AG04449 (cell line): ENCODE measurements at regions not wholly inside any gene's neighbourhood (a gene's known extent, or its start where the extent isn't known, plus 50 kb on each side); places are given as distances from the start of the nearest gene placed in this dataset.

Experiments
- CTCF ChIA-PET: fragments of 350-600 bp; formaldehyde crosslinking; extraction: SDS; loops from one replicate; lab custom pipeline; 2021; ENCODE audit warnings: antibody characterized with exemption; lab: Yijun Ruan, JAX
- POLR2A ChIA-PET: fragments of 400-600, 350-600 bp; formaldehyde crosslinking; extraction: SDS; loops from one replicate; lab custom pipeline; 2020; ENCODE audit warnings: antibody characterized with exemption, inconsistent platforms; lab: Yijun Ruan, JAX
- DNase-seq: peaks from one replicate; pipeline ENCODE4 v3.0.0-alpha.2; 2010; ENCODE audit warnings: low read depth, low spot score
- H3K4me3 ChIP-seq: 2 replicates; pipeline ENCODE4 v1.5.1; 2011; ENCODE audit warnings: low read depth, mild to moderate bottlenecking, control low read depth, low read length
- CTCF ChIP-seq: IDR thresholded peaks from one replicate; pipeline ENCODE4 v1.5.1; 2011; ENCODE audit warnings: mild to moderate bottlenecking, moderate library complexity, low read length, control low read depth, inconsistent platforms; ENCODE audit not compliant: insufficient read depth; ENCODE audit errors: missing control alignments

- POLR2A ChIA-PET: no interaction called here
Observed at GRCh38 chr20:7406671-7407070, 533.6 kb downstream of the HAO1 start.

GRCh38 chr20:7410150-7410549, 530.1 kb downstream of the HAO1 start:
- DNase-seq: no peak
- CTCF ChIA-PET: no interaction called here
- POLR2A ChIA-PET: no interaction called here
- no peak overlapping the region for H3K4me3 ChIP-seq
- no peak for TF ChIP-seq CTCF

More at GRCh38 chr20:7406671-7407070, 533.6 kb downstream of the HAO1 start:
- TF ChIP-seq CTCF: no peak
- CTCF ChIA-PET: interaction anchor here (0.9 kb wide), 1 partner anchor 452 kb away, joined by 3 read pairs; no protein-coding TSS in a partner anchor
- no peak overlapping the region for H3K4me3 ChIP-seq
- no peak for DNase-seq

GRCh38 chr20:7411075-7411474, 529.2 kb downstream of the HAO1 start:
- CTCF ChIA-PET: no interaction called here
- no peak overlapping the region for H3K4me3 ChIP-seq
- POLR2A ChIA-PET: no interaction called here
- TF ChIP-seq CTCF: no peak
- no peak for DNase-seq

- POLR2A ChIA-PET: no interaction called here
- TF ChIP-seq CTCF: no peak
- no peak overlapping the region for H3K4me3 ChIP-seq
- DNase-seq: no peak
- CTCF ChIA-PET: no interaction called here
Observed at GRCh38 chr20:7415427-7415826, 524.8 kb downstream of the HAO1 start.

GRCh38 chr20:7416382-7416781, 523.9 kb downstream of the HAO1 start:
- POLR2A ChIA-PET: no interaction called here
- no peak for TF ChIP-seq CTCF
- no peak for DNase-seq
- CTCF ChIA-PET: no interaction called here
- no peak overlapping the region for H3K4me3 ChIP-seq

GRCh38 chr20:7420345-7420744, 519.9 kb downstream of the HAO1 start:
- DNase-seq: no peak
- POLR2A ChIA-PET: no interaction called here
- CTCF ChIA-PET: interaction anchor here (0.9 kb wide), 1 partner anchor 44 kb away, joined by 3 read pairs; no protein-coding TSS in a partner anchor
- no peak for TF ChIP-seq CTCF
- no peak overlapping the region for H3K4me3 ChIP-seq
